ENCODE measurements at regions not wholly inside any gene's neighbourhood (a gene's known extent, or its start where the extent isn't known, plus 50 kb on each side); places are given as distances from the start of the nearest gene placed in this dataset.

DNA sequence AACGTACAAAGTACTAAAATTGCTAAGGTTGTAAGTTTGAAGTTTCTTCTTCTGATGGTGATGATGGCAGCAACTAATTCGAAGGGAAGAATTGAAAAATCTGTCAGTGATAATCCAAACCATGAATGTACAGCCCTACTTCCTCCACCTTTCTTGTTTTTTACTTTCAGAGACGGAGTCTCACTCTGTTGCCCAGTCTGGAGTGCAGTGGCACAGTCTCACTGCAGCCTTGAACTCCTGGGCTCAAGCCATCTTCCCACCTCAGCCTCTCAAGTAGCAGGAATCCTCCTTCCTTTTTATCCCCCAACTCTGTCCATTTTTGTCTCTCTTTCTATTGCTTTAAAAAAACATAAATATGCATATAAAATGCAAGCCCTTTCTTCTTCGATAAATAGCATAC, 112.3 kb upstream of the SOX21 start:
- peaks cover 22% of the 10 kb centered on the region for H3K4me1 Mint-ChIP-seq
- TF ChIP-seq, protein P1, sequence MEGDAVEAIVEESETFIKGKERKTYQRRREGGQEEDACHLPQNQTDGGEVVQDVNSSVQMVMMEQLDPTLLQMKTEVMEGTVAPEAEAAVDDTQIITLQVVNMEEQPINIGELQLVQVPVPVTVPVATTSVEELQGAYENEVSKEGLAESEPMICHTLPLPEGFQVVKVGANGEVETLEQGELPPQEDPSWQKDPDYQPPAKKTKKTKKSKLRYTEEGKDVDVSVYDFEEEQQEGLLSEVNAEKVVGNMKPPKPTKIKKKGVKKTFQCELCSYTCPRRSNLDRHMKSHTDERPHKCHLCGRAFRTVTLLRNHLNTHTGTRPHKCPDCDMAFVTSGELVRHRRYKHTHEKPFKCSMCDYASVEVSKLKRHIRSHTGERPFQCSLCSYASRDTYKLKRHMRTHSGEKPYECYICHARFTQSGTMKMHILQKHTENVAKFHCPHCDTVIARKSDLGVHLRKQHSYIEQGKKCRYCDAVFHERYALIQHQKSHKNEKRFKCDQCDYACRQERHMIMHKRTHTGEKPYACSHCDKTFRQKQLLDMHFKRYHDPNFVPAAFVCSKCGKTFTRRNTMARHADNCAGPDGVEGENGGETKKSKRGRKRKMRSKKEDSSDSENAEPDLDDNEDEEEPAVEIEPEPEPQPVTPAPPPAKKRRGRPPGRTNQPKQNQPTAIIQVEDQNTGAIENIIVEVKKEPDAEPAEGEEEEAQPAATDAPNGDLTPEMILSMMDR (conservative IDR thresholded peaks at IDR 0.05), result no peak
- H3K4me1 ChIP-seq (ENCODE audit: control insufficient read depth, insufficient read depth, low read length), result no peaks in the 10 kb centered on the region
- no peaks in the 10 kb centered on the region for H3K36me3 ChIP-seq (ENCODE audit: control insufficient read depth, insufficient read depth, low read length)
- peaks cover 6% of the 10 kb centered on the region for H3K27me3 Mint-ChIP-seq (ENCODE audit: insufficient read depth)
- no peak overlapping the region for H3K4me3 Mint-ChIP-seq
- WGBS, 2 experiments (ENCODE audit: insufficient coverage in 1 of 2, insufficient read length in 1 of 2), result 83 to 96% methylated on average over 3 to 4 of the region's 4 CpGs
- H3K4me3 ChIP-seq (ENCODE audit: low read length), result no peak overlapping the region
- H3K27ac ChIP-seq (ENCODE audit: low read depth, low read length), result no peak overlapping the region
- H3K9ac ChIP-seq (ENCODE audit: extremely low read depth, low read length, poor library complexity, severe bottlenecking), result no peak overlapping the region
- H3K9me3 ChIP-seq (ENCODE audit: control insufficient read depth, low read length), result no peaks in the 10 kb centered on the region
- no peaks in the 10 kb centered on the region for H3K9me3 Mint-ChIP-seq
- H3K27me3 ChIP-seq (ENCODE audit: control insufficient read depth, insufficient read depth, low read length, poor library complexity, severe bottlenecking), result no peaks in the 10 kb centered on the region
- H3K27ac Mint-ChIP-seq, result no peak overlapping the region
- no peak for DNase-seq
- no peaks in the 10 kb centered on the region for H3K36me3 Mint-ChIP-seq (ENCODE audit: low read depth)

DNA sequence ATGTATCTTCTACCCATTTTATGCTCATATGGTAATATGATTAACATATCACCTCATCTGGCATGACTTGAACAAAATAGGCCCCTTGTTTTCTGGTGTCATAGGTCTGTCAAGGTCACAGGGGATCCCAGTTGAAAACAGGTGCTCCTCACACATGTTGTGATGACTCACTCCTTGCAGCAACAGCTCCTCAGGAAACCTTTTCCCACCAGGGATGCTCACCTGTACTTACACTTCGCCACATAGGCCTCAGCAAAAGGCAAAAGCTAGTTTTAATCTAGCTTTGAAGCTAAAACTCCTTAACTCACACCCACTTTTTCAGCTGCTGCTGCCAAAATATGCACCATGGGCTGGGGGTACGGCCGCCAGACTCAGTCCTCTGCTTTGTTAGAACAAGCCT, 110.0 kb upstream of the SOX21 start:
- DNase-seq, result peak; percentile 66
- TF ChIP-seq, protein P1 (conservative IDR thresholded peaks at IDR 0.05), result no peak
- H3K4me3 Mint-ChIP-seq, result no peak overlapping the region

DNA sequence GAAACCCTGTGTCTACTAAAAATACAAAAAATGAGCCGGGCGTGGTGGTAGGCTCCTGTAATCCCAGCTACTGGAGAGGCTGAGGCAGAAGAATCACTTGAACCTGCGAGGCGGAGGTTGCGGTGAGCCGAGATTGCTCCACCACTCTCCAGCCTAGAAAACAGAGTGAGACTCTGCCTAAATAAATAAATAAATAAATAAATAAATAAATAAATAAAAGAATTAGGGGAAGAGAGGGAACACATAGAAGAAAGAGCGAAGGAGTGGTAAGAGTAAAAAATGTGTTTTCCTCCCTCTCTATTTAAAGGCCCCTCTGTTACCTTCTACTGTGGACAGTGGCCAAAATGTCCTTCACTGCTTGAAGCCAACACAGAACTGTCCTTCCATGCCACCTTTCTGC, 103.9 kb upstream of the SOX21 start:
- Histone ChIP-seq H3K36me3 (ENCODE audit: control insufficient read depth, insufficient read depth, low read length) (no peaks in the 10 kb centered on the region), H3K27ac (ENCODE audit: low read depth, low read length) (no peak overlapping the region), H3K27me3 (ENCODE audit: control insufficient read depth, insufficient read depth, low read length, poor library complexity, severe bottlenecking) (peaks cover 9% of the 10 kb centered on the region), H3K9me3 (ENCODE audit: control insufficient read depth, low read length) (no peaks in the 10 kb centered on the region), H3K4me3 (ENCODE audit: low read length) (no peak overlapping the region), H3K9ac (ENCODE audit: extremely low read depth, low read length, poor library complexity, severe bottlenecking) (no peak overlapping the region), H3K4me1 (ENCODE audit: control insufficient read depth, insufficient read depth, low read length) (peaks cover 10% of the 10 kb centered on the region)
- TF ChIP-seq, protein P1 (conservative IDR thresholded peaks at IDR 0.05), result no peak
- 90 to 97% methylated on average over 2 to 4 of the region's 7 CpGs for WGBS, 2 experiments (ENCODE audit: insufficient coverage in 1 of 2, insufficient read length in 1 of 2)
- Mint-ChIP-seq H3K27me3 (ENCODE audit: insufficient read depth) (peaks cover 1% of the 10 kb centered on the region), H3K9me3 (no peaks in the 10 kb centered on the region), H3K36me3 (ENCODE audit: low read depth) (no peaks in the 10 kb centered on the region), H3K4me3 (no peak overlapping the region), H3K27ac (no peak overlapping the region), H3K4me1 (peaks cover 10% of the 10 kb centered on the region)
- DNase-seq, result no peak

More for the DNA sequence above, 110.0 kb upstream of the SOX21 start:
- H3K9me3 Mint-ChIP-seq, result no peaks in the 10 kb centered on the region
- H3K9me3 ChIP-seq (ENCODE audit: control insufficient read depth, low read length), result no peaks in the 10 kb centered on the region
- no peaks in the 10 kb centered on the region for H3K36me3 Mint-ChIP-seq (ENCODE audit: low read depth)
- H3K27me3 ChIP-seq (ENCODE audit: control insufficient read depth, insufficient read depth, low read length, poor library complexity, severe bottlenecking), result no peaks in the 10 kb centered on the region
- H3K4me1 ChIP-seq (ENCODE audit: control insufficient read depth, insufficient read depth, low read length), result no peaks in the 10 kb centered on the region
- no peak overlapping the region for H3K9ac ChIP-seq (ENCODE audit: extremely low read depth, low read length, poor library complexity, severe bottlenecking)
- H3K27ac ChIP-seq (ENCODE audit: low read depth, low read length), result no peak overlapping the region
- H3K4me1 Mint-ChIP-seq, result peaks cover 9% of the 10 kb centered on the region
- peaks cover 6% of the 10 kb centered on the region for H3K27me3 Mint-ChIP-seq (ENCODE audit: insufficient read depth)
- 85 to 89% methylated on average over 3 of the region's 3 CpGs for WGBS, 2 experiments (ENCODE audit: insufficient coverage in 1 of 2, insufficient read length in 1 of 2)
- no peak overlapping the region for H3K4me3 ChIP-seq (ENCODE audit: low read length)
- no peak overlapping the region for H3K27ac Mint-ChIP-seq
- no peaks in the 10 kb centered on the region for H3K36me3 ChIP-seq (ENCODE audit: control insufficient read depth, insufficient read depth, low read length)
